ENCODE measurements at regions not wholly inside any gene's neighbourhood (a gene's known extent, or its start where the extent isn't known, plus 50 kb on each side); places are given as distances from the start of the nearest gene placed in this dataset.
A peak's percentile ranks its signal among the peaks of the same experiment; 100 is the strongest.

DNA sequence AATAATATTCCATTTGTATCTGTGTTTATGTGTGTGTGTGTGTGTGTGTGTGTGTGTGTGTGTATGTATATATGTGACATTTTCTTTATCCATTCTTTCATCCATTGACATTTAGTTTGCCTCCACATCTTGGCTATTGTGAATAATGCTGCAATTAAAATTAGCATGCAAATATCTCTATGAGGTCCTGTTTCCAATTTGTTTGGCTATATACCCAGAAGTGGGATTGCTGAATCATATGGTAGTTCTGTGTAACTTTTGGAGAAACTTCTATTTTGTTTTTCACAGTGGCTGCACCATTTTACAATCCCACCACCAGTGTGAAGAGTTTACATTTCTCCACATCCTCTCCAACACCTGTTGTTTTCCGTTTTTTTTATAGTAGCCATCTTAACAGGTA is 53.1 kb downstream of the CH25H start:
- no peak for DNase-seq (ENCODE audit: low read depth)

DNA sequence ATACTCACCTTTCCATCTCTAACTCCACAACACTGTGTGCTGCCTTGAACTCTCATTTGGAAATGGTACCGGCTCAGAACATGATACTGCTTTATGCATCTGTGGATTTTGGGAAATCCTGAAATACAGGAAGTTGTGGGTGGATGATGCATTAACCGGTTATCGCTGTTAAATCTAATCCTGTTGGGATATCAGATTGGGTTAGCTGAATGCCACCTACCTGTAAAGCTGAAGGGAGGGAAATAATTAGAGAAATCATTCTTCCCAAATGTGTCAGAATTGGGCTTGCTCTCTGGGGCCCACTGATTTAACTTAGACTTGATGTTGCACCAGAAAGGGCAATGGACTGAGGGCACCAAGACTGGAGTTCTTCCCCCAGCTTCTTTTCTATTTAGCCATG is 54.0 kb downstream of the CH25H start:
- DNase-seq (ENCODE audit: low read depth) = no peak

DNA sequence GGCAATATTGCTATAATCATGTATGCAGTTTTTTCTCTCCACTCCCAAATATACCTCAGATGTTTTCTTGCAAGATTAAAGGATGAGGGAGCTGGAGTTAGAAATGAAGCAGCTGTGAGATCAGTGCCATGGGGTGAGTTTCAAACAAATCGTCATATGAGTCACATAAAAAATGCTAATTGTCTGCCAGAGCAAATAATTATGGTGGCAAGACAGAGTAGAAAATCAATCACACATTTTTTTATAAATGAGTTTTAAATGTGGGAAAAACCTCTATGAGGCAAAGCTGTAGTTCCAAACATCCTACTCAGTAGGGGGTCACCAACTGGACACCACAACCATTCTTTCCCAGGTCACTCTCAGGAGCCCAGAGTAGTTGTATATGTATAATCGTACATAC is 55.3 kb downstream of the CH25H start:
- DNase-seq (ENCODE audit: low read depth) = peak; percentile 70

DNA sequence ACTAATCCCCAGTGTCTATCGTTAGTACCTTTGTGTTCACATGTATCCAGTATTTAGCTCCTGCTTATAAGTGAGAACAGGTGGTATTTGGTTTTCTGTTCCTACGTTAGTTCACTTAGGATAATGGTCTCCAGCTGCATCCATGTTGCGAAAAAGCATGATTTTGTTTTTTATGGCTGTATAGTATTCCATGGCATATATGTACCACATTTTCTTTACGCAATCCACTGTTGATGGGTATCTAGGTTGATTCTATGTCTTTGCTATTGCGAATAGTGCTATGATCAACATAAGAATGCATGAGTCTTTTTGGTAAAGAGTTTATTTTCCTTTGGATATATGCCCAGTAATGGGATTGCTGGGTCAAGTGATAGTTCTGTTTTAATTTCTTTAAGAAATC is 59.1 kb downstream of the CH25H start:
- DNase-seq (ENCODE audit: low read depth) = no peak

DNA sequence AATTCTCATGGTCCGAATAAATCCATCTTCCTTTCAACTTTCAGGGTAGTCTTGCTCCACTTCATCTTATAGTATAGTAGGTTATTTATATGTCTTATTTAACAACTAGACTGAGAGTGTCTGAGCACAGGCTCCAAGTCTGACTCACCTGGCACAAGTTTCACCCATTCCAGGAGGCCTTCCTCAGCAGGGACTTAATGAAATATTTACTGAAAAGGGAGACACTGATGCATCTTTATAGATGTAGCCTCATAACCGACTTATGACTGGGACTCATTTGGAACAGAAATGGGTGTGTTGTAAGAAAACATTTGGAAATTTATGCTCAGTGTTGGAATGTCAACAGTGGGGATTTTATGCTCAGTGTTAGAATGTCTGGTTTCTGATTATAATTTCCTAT is 59.9 kb downstream of the CH25H start:
- DNase-seq (ENCODE audit: low read depth) = peak; percentile 80

DNA sequence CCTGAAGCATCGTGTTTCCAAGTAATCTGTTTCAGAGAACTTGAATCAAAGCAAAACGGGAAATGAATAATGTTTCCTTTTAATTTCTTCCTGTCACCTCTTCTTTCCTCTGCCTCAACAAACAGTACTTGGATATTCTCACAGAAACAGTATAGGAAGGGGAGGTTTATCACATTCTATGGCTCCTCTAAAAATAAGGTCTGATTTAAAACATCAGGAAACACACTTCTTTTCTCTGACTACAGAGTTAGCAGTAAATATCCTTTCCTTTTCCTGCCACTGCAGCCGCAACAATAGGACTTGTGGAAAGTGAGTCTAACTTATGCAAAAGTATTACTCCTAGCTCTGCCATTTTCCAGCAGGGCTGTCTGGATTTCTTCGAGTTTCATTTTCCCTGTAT is 62.3 kb downstream of the CH25H start:
- no peak for DNase-seq (ENCODE audit: low read depth)

DNA sequence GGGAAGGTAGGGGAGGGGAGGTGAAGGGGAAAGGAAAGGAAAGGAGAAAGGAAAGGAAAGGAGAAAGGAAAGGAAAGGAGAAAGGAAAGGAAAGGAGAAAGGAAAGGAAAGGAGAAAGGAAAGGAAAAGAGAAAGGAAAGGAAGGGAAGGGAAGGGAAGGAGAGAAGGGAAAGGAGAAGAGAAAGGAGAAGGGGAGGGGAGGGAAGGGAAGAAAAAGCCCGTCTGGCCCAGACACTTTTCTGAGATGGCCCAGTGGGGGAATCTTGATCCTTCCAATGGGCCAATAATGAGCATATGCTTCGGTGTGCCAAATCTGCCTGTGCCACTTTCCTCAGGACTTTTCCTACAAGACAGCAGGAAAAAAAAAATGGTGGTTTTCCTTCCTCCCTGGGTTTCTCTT is 64.5 kb downstream of the CH25H start:
- no peak for DNase-seq (ENCODE audit: low read depth)

DNA sequence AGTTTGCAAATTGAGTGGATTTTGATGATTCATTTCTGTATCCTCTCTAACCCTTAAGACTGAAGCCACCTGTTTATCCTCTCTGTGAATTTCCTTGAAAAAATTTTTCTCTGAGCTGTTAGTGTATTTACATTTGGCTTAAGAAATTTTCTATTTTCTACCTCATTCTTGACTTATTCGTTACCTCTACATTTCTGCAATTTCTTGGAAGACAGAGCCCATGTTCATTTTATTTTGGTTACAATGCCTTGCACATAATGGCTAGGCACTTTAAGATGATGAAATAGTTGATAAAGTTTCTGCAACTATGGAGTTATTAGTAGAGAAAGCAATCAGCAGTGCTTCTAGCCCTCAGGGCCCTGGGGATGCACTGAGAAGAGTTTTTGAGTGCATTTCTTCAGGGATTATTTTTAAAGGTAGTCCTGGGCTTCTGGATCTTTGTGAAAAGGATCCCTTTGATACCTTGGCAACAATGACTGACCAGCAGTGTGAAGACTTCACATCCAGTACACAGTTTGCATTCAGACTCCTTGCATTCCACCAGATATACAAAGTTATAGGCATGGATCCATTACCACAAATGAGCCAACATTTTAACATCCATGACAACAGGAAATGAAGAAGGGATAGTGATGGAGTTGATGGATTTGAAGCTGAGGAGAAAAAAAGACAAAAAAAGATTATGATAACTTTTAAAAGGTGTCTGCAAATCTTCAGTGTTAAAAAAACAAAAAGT is 68.2 kb downstream of the CH25H start:
- DNase-seq (ENCODE audit: low read depth) = no peak

DNA sequence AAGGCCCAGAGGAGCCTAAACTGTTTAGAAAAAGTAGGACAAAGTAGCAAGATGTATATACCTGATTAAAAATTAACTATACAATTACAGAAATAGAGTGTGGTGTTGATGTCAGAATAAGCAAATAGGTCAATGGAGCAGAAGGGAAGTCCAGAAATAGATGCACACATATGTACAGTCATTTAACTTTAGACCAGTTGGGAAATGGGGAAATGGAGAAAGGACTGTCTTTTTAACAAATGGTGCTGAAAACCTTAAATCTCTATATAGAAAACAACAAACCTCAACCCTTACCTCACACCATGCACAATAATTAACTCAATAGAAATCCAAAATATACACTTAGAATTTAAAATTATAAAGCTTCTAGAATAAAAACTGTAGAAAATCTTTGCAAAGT is 72.2 kb downstream of the CH25H start:
- no peak for DNase-seq (ENCODE audit: low read depth)

DNA sequence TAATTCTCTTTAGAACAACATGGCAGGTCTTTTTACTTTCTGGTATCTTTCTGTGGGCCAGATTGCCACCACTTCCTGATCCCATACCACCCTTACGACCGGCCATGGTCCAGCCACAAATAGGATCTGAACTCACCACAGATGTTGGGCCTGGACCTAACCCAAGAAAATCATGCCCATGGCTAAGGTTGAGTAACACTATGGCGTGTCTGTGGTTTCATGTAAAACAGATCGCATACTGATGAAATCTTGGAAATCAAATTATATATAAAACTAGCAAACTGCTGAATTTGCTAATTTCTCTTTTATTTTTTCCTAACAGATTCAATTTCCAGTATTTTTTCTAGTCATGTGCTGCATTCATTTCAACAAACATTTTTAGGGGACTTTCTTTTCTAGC is 77.2 kb downstream of the CH25H start:
- peak; percentile 91 for DNase-seq (ENCODE audit: low read depth)

DNA sequence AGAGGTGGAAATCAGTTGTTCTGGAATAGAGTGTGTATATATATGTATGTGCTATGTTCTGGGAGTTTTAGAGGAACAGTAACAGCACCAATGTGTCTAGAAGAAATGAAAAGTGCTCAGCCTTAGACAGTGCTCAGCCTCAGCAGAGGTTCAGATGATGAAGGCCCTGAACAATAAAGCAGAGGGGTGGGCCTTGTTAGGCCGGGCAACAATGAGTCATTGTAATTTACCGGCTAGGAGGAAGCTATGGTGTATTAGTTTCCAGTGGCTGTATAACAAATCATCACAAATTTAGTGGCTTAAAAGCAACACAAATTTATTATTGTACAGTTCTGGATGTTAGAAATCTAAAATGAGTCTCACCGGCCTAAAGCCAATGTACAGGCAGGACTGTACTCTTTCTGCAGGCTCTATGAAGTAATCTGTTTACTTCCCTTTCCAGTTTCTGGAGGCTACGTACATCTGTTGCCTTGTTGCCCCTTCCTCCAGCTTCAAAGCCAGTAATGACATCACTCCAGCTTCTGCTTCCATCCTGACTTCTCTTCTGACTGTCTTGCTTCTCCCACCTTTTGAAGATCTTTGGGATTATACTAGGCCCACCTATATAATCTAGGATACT is 84.6 kb downstream of the CH25H start:
- peak; percentile 17 for DNase-seq (ENCODE audit: low read depth)

DNA sequence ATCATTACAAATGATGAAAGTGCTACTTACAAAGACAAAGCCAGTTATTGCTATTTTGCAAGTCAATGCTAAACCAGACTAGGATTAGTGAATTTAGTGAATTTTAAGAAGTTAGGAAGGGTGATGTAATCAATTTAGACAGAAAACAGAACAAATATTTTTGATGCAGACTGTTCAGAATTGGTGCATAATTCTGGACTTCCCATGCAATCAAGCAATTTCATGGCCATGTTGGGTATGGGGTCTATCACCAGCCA is 85.4 kb downstream of the CH25H start:
- DNase-seq (ENCODE audit: low read depth) = no peak

DNA sequence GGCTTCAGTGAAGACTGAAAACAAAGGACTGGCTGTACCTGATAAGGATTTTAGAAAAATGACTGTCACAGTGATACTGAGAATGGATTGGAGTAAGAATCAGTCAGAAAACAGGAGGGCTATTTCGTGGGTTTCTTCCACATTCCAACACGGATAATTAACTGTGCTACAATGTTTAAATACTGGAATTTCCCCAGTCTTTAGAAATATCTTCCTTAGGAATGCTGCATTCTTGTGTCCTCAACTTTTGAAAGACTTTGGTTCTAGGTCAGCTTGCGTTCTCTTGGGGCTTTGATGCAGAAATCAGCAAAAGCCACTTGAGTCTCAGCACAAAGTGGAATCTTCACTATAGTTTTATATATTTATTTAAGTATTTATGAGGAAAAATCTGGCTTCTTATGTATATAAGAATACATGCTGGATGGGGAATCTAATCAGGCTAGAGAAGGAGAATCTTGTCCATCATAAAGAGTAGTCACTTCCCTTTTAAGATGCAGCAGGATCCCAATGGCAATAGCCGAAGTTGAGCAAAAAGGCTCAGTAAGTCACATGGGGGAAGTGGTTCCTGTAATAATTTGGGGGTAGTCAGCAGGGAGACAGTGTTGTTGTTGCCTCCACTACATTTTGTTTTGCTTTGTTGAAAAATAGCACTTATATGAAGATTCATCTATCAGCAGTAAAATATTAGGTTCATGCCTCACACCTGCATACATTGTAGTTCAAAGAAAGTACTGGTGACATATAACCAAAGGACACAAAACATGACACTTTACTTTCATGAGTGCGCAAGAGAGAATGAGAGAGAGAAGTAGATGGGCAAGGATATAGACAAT is 86.0 kb downstream of the CH25H start:
- peak; percentile 60 for DNase-seq (ENCODE audit: low read depth)

DNA sequence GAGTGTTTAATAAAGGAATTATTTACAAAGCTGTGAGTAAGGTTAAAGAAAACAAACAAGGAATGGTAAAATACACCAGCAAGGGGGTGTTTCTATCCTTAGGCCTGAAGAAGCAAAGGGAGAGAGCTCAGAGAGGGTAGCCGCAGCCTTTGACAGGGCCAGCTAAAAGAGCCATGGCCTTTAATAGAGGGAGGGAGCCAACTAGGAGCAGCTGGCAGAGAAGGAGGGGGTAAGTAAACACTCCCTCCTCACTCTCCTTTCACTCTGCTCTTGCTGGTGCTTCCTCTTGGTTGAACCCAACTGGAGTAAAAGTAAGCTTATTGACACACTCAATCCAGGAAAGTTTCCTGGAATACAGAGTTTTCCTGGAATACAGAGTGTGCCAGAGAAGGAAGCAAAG is 87.5 kb downstream of the CH25H start:
- no peak for DNase-seq (ENCODE audit: low read depth)

DNA sequence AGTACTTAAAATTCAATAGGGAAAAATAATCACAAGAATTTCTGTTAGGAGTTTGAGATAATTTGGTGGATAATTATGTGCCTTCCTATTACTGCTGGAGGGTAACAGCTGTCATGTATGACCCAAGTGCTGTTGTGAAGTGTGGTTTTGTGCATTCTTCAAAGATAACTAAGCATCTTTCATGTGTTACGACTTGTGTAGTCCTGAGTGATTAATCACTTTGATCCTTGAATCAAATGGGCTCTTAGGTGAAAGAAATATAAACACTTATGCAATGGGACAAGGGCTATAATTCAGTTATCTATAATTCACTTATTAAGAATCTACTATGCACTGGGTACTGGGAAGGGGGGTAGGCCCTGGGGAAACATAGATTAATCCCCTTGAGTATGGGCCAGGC is 89.0 kb downstream of the CH25H start:
- DNase-seq (ENCODE audit: low read depth) = peak; percentile 69

DNA sequence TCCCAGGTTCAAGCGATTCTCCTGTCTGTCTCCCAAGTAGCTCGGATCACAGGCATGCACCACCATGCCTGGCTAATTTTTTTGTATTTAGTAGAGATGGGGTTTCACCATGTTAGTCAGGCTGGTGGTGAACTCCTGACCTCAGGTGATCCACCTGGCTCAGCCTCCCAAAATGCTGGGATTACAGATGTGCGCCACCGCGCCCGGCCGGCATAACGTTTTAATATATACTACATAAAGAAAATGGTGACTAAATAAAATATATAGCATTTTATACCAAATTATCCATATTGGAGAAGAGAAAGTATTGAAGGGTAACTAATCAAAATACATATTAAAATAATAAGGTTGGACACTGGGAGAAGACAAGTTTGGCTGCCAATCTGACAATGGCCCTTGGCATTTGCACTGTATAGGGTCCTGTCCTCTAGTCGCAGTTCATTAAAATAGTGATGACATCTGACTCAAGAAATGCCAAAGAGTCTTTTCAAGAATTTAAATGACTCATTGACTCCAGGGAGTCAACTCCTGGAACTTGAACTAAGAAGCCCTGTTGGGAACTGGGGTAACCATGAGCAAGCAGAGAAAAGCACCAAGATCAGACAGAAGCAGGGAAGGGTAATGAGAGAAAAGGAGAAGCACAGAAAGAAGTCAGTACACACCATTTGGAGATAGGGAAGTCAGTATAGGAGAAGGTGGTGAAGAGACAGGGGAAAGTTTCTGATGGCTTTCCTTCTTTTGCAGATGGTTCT is 91.1 kb downstream of the CH25H start:
- peak; percentile 84 for DNase-seq (ENCODE audit: low read depth)

DNA sequence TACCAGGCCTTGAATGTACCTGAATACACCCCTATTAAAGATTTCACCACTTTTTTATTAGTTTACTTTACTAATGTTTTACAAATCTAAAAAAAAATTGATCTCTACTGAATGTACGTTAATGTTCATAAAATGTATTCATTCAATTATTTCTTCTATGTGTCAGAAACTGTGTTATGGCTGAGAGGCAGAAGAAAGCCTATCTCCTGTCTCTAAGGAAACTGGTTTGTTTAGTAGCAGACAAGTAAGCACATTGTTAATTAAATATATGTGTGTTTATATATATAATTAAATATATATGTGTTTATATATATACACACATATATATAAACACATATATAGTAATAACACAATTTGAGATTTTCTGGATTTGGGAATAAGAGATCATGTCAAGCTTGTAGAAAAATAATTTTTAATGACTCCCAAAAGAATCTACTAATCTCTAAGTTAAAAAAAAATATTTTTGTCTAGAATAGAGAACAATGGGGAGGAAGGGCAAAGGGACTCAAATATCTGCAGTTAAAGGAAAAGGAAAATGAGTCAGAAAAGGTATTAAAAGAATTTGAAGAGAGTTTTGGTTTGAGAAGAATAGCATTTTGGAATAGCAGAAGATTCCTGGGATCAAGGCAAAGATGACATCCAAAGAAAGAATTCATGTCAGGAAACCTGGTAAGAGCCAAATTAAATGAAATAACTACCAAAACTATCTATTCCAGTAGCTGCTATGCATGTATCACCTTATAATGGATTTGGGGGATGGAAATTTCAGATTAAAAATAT is 92.1 kb downstream of the CH25H start:
- peak; percentile 46 for DNase-seq (ENCODE audit: low read depth)

DNA sequence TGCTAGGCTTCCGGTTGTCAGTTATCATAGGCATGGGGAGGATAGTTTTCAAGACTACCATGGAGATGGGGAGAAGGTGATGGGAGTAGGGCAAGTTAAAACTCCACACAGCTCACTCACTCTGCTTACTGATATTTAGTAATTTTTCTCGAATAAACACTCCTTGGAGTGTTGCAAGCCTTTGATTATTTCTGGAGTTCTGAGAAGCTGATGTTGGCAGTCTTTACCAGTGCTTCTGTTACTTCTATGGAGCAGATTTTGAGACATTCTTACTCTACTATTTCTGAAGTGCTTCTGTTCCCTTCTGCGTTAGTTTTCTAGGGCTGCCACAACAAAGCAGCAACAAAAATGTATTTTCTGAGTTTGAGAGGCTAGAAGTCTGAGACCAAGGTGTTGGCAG is 104.4 kb downstream of the CH25H start:
- no peak for DNase-seq (ENCODE audit: low read depth)

DNA sequence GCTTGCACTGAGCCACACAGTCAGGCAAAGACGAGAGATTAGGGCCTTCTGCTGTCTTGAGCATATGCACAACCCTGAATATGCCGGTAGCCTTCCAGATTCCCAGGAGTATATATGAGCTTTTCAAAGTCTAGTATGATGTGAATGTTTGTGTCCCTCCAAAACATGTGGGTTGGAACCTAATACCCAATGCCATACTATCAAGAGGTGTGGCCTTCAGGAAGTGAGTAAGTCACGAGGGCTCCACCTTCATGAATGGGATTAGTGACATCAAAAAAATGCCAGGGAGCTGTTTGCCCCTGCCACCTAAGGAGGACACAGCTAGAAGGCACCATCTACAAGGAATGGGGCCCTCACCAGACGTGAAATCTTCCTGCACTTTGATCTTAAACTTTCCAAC is 105.2 kb downstream of the CH25H start:
- no peak for DNase-seq (ENCODE audit: low read depth)

DNA sequence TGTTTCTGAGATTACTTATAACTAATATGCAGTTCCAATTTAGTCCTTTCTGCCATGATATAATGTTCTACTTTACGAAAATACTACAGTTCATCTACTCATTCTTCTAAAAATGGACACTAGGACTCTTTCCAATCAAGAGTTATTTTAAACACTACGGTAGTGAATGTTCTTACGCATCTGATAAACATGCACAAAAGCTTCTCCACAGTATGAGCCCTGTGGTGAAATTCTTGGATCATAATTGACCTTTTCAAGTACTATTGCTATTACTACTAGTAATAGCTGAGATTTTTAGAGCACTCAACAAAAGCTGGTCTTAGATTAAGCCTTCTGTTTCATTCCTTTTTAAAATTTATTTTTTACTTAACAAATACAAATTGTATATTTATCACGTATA is 106.4 kb downstream of the CH25H start:
- DNase-seq (ENCODE audit: low read depth) = peak; percentile 38

DNA sequence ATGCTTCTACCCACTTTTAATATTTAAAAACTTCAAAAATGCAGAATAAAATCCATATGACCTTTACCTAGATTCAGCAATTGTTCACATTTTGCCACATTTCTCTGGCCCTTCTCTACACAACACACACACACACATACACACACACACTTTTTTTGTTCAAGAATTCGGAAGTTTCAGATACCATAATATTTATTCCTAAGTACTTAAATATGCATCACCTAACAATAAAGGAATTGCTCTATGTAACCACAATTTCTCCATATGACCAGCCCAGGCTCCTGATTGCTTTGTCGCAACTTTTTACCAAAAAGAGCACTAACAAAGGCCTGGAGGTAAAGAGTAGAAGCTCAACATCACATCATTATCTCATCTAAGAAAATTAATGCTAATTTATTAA is 106.6 kb downstream of the FAS start:
- no peak for DNase-seq (ENCODE audit: low read depth)

Measured in EH (cell line).